ENCODE measurements at regions not wholly inside any gene's neighbourhood (a gene's known extent, or its start where the extent isn't known, plus 50 kb on each side); places are given as distances from the start of the nearest gene placed in this dataset.
"Not testable (repeated sequence)": the region's sequence is repeated elsewhere in the genome, so short reads cannot be mapped to it uniquely, and the experiment has no call there.

DNA sequence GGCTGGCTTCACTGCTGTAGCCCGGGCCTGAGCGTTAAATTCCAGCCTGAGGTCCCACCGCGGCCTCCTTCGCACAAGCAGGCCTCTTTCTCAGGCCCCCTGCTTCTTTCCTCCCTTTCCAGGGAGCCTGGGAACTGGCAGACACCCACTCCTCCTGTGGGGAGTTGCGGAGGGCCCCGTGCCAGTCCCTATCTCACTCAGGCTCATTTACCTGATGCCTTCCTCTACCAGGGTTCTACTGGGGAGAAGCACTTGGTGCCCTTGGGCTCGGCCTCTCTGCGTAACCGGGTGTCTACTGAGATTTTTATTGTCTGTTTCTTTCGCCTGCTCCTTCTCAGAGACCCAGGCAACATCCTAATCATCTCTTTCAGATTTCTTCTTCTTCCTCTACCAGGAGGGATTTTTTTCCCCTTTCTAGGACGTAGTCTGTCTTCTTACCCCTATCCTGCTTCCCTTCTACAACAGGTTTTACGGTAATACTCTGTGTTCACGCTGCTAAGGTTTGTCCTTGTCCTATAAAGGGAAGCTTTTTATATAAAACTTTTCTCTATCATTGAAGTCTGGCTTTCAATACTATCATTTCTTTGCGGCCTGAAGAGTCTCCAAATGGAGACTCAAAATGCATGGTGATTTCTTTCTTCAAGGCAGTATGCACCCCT is 135.4 kb upstream of the GPR12 start:
- no peak for DNase-seq (ENCODE audit: low read depth)

DNA sequence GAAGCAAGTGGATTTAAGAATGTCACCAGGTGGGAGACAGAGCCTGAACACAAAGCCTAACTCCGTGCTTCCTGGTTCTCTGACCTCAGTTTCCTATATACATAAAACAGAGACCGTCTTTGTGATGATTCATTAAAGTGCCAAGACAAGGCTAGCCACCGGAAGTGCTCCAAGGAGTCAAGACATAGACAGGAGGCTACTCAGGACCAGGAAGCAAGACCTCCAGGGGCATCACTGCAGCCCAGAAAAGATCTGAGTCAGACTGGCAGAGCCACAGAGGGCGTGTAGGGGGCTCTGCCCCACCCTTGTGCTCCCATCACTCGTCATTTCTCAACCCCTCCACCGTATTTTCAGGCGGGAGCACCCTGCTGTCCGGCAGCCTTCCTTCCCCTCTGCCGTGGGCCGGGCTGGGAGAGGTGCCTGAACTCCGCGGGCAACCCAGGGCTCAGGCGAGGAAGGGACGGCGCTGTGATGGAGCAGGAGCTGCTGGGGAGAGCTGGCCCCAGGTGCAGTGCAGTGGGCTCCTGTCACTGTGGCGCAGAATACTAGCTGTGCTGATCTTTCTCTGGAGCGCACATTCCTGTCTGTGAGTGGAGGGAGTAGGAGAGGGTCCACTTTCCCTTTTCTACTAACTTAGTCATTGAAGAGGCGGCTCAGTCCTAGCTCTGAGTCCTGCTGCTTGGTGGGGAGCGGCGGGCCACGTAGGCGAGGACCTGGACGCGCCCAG is 134.7 kb upstream of the GPR12 start:
- no peak for DNase-seq (ENCODE audit: low read depth)

DNA sequence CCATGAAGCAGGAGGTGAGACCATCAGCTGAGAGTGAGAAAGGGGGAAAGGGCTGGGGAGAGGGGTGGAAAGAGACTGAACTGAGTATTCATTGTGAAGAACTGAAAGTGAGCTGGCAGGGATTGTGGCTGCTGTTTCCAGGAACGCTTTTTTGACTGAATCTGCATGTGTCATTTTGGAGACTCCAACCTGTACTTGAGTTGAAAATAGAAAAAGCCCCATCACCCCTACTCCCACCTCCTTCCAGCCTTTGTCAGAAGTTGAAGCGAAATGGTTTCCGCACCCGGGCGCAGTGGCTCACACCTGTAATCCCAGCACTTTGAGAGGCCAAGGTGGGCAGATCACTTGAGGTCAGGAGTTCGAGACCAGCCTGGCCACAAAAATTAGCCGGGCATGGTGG is 128.0 kb upstream of the GPR12 start:
- no peak for DNase-seq (ENCODE audit: low read depth)

DNA sequence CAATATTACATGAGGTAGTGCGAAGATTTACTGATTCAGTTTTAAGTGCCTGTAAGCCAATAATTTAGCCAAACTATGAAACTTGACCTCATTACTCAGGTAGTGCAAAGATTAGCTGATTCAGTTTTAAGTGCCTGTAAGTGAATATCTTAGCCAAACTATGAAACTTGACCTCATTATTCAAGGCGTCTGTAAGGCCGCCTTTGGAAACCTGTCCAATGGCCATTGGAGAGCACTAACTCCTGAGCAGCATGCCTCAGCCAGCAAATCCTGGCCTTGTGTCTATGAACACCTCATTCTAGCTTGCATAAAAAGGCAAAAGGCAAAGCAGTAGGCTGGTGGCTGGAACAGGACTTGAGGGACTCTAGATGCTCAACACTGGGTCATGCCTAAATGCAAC is 127.0 kb upstream of the GPR12 start:
- no peak for DNase-seq (ENCODE audit: low read depth)

DNA sequence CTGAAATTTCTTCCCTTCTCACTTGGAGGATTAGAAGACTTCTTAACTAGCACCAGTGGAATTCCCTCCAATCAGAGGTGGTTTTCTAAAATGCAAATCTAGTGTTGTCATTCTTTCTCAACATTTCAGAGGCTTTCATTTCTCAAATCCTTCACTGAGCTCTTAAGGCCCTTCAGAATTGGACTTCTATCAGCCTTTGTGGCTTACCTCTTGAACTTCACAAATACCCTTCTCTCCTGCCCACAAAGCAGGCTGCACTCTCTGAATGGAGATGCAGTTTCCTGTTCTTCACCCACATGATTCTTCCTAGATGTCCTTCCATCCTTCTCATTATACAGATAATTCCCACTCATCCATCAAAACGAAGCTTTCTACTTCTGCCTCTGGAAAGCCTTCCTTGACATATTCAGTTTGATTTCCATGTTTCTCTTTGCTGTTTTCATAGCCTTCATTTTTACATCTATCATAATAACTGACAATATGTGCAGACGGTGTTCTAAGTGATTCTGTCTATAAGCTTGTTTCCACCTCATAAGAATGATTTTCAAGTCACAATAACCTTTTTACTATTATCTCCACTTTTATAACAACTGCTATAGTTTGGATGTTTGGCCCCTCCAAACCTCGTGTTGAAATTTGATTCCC is 123.1 kb upstream of the GPR12 start:
- DNase-seq (ENCODE audit: low read depth), result no peak

DNA sequence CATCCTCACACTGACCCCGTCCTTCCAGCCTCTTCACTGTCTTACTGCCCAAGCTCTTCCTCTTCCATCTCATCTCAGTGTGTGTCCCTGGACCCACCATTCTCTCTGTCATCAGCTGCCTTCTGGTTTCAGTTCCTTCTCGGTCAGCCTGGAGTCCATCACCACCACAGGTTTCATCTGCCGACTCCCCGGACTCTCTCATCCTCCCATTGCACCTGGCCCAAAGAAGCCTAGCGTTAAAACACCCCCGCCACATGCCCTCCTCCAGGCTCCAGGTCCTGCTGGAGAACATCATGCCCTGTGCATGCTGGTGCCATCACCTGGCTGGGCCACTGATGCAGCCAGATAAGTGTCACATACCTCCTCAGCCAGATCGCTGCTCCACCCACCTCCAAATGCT is 122.1 kb upstream of the GPR12 start:
- DNase-seq (ENCODE audit: low read depth), result no peak

DNA sequence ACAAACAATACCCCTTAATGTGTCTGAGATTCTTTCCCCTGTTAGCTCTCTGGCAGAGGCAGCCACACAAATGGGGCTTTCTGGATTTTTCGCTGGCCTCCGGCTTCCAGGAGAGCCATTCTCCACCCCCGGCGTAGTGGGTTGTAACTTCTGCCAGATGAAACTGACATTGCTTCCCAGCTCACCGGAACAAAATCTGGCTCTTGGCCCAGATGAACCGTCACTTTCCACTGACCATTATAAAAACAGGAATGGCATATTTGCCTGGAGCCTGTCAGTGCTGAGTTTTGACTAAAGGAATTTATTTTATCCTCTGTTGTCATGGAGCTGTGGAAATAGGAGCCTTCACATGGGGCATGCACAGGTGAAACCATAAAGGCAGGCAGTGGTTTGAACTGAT is 120.6 kb upstream of the GPR12 start:
- peak; percentile 37 for DNase-seq (ENCODE audit: low read depth)

- no peak for DNase-seq (ENCODE audit: low read depth)
These were observed 120.1 kb upstream of the GPR12 start for GRCh38 chr13:26880735-26881134.

GRCh38 chr13:26878438-26878837 is 117.9 kb upstream of the GPR12 start:
- no peak for DNase-seq (ENCODE audit: low read depth)

DNA sequence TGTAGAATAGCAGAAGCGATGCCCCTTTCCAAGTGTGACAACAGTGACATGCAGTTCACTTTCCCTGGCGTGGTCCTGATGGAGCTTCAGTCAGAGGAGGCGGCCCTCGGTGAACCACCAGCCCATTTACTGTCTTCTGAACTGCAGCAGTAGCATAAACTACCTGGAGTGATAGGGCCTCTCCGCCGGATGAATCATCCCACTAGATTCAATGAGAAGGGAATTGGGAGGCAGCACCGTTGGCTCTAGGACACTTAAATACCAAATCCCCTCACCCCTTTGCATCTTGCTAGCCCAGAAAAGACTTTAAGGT is 112.8 kb upstream of the GPR12 start:
- DNase-seq (ENCODE audit: low read depth), result no peak

GRCh38 chr13:26872525-26873385 is 112.2 kb upstream of the GPR12 start:
- peak; percentile 44 for DNase-seq (ENCODE audit: low read depth)

DNA sequence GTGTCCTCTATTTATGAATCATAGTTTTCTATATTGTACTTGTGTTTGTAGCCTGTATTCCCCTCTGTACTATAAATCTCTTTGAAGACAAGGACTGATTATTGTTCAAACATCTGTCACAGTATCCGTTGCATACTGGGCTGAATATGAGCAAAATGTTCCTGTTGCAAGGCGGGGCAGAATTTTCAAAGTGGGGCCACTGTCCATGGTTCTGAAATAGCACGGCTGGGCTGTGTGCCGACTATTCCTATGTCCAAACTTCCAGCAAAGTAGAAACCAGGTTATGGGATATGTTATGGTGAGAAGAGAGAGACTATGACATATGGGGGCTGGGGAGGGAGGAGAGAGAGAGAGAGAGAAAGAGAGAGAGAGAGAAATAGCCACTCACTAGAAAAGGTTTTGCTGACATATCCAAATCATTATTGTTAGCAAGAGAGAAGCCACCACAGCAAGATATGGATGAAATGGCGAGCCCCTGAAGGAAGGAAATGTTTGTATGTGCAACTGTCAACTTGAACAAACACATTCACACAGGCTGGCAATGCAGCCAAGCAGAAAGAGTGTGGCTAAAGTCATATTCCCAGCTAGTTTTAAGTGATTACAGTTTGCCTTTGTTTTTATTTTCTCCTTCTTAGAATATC is 107.0 kb upstream of the GPR12 start:
- DNase-seq (ENCODE audit: low read depth), result peak; percentile 23

- DNase-seq (ENCODE audit: low read depth), result no peak
These were observed 104.0 kb upstream of the GPR12 start for GRCh38 chr13:26864576-26864975.

GRCh38 chr13:26861941-26862340 is 101.4 kb upstream of the GPR12 start:
- no peak for DNase-seq (ENCODE audit: low read depth)

DNA sequence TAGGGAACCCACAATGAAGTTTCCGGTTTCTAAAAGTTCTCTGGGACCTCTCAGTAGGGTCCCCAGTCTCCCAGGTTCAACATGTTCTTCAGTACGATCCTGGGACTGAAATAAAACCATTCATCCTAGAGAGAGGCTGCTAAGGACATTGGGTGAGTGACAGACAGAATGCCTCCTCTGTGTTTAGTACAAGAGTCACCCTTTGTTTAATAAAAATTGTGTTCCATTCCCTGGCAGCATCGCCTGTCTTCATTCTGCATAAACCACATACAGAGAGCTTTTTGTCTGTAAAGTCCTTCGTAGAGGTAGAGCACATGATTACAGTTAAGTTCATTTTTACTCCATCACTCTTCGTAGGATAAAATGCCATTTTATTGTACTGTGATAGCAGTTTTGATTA is 95.3 kb upstream of the GPR12 start:
- DNase-seq (ENCODE audit: low read depth), result no peak

- DNase-seq (ENCODE audit: low read depth), result no peak
These were observed 94.5 kb upstream of the GPR12 start for GRCh38 chr13:26855071-26855470.

GRCh38 chr13:26853323-26853722 is 92.7 kb upstream of the GPR12 start:
- DNase-seq (ENCODE audit: low read depth), result no peak

- no peak for DNase-seq (ENCODE audit: low read depth)
These were observed 86.7 kb upstream of the GPR12 start for GRCh38 chr13:26847281-26847680.

- DNase-seq (ENCODE audit: low read depth), result not testable (repeated sequence)
These were observed 84.5 kb upstream of the GPR12 start for GRCh38 chr13:26845063-26845462.

- DNase-seq (ENCODE audit: low read depth), result no peak
These were observed 79.1 kb upstream of the GPR12 start for GRCh38 chr13:26839682-26840081.

- DNase-seq (ENCODE audit: low read depth), result no peak
These were observed 78.2 kb upstream of the GPR12 start for GRCh38 chr13:26838821-26839220.

DNA sequence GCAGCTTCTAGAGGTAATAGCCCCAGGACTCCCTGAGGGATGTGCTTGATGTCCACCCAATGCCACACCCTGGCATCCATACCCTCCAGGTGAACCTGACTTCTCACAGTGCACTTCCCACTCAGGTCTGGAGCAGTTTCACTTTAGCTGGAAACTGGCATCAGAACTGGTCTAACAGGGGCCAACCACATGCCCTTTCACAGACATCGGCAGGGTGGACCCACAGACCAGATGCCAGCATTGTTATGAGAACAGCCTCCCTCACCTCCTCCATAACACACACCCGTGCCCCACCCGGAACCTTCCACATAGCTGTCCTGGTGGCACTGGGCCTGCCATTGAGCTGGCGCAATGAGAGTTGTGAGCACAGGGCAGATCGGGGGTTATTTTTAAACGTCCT is 77.4 kb upstream of the GPR12 start:
- no peak for DNase-seq (ENCODE audit: low read depth)

All from iris pigment epithelial cell (primary cell).